Activated naive CD8-positive, alpha-beta T cell treated with anti-CD3 and anti-CD28 coated beads, Interleukin-2, amount 10 ng/mL, durations not matched to agents 7 days and 5 days (primary cell): ENCODE measurements at regions not wholly inside any gene's neighbourhood (a gene's known extent, or its start where the extent isn't known, plus 50 kb on each side); places are given as distances from the start of the nearest gene placed in this dataset.
A peak's percentile ranks its signal among the peaks of the same experiment; 100 is the strongest.
"Not testable (repeated sequence)": the region's sequence is repeated elsewhere in the genome, so short reads cannot be mapped to it uniquely, and the experiment has no call there.

Source experiments
- ATAC-seq: fragments of 150-1000 bp; cut with Tn5 transposase; one replicate; pipeline ENCODE4 v1.10.0; 2021; ENCODE audit warnings: low read depth, moderate library complexity
- POLR2A ChIA-PET: fragments of 350-600 bp; sonication (Branson Sonifier 250); formaldehyde crosslinking; loops from one replicate; lab custom pipeline; 2021; ENCODE audit warnings: antibody characterized with exemption; lab: Charles Lee
- DNase-seq: peaks from one replicate; pipeline ENCODE4 v3.0.0; 2021
- H3K27ac Mint-ChIP-seq: one replicate; pipeline ENCODE4 v1.8.0; 2022; ENCODE audit warnings: mild to moderate bottlenecking, mixed read lengths
- H3K27me3 Mint-ChIP-seq: one replicate; pipeline ENCODE4 v1.8.0; 2022; ENCODE audit warnings: mild to moderate bottlenecking, moderate library complexity, mixed read lengths
- H3K36me3 Mint-ChIP-seq: one replicate; pipeline ENCODE4 v1.8.0; 2021; ENCODE audit warnings: mild to moderate bottlenecking, mixed read lengths
- H3K4me1 Mint-ChIP-seq: one replicate; pipeline ENCODE4 v1.8.0; 2021; ENCODE audit warnings: mixed read lengths
- H3K4me3 Mint-ChIP-seq: one replicate; pipeline ENCODE4 v1.8.0; 2022; ENCODE audit warnings: mild to moderate bottlenecking, moderate library complexity, mixed read lengths
- H3K9me3 Mint-ChIP-seq: one replicate; pipeline ENCODE4 v1.8.0; 2021; ENCODE audit warnings: mixed read lengths

DNA sequence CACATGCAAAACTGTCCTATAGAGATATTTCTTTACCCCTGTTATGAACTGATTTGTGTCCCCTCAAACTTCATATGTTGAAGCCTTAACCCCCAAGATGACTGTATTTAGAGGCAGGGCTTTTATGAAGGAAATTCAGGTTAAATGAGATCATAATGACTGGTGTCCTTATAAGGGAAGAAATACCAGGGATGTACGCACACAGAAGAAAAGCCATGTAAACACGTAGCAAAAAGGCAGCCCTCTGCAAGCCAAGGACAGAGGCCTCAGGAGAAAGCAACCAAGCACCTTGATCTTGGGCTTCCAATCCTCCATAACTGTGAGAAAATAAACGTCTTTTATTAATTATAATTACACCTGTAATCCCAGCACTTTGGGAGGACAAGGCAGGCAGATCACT lies 101.3 kb upstream of the NDUFV2 start:
- Mint-ChIP-seq H3K4me1 (no peaks in the 10 kb centered on the region), H3K4me3 (no peak overlapping the region), H3K36me3 (no peaks in the 10 kb centered on the region), H3K27ac (no peak overlapping the region), H3K9me3 (peaks cover 2% of the 10 kb centered on the region), H3K27me3 (peaks cover 41% of the 10 kb centered on the region)
- DNase-seq: no peak
- POLR2A ChIA-PET: no interaction called here
- ATAC-seq: no peak

DNA sequence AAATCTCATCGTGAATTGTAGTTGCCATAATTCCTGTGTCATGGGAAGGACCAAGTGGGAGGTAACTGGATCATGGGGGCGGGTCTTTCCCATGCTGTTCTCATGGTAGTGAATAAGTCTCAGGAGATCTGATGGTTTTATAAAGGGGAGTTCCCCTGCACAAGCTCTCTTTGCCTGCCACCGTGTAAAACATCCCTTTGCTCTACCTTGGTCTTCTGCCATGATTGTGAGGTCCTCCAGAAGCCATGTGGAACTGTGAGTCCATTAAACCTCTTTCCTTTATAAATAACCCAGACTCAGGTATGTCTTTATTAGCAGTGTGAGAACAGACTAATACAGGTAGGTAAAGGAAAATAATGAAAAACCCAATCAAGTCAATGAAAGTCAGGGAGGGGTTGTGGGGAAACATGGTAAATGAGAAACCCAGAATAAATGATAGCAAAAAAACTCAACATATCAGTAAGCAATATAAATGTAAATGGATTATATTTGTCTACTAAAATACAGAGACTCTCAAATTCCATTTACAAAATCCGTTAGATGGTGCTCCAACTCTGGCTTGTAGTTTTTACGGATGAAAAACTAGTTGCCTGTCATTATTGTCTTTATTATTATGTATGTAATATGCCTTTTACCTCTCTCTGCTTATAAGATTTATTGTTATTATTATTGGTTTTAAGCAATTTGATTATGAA lies 98.9 kb upstream of the NDUFV2 start:
- POLR2A ChIA-PET: no interaction called here
- Mint-ChIP-seq H3K4me1 (no peaks in the 10 kb centered on the region), H3K4me3 (no peak overlapping the region), H3K36me3 (no peaks in the 10 kb centered on the region), H3K9me3 (peaks cover 2% of the 10 kb centered on the region), H3K27ac (no peak overlapping the region), H3K27me3 (peaks cover 39% of the 10 kb centered on the region)
- ATAC-seq (no peak), DNase-seq (no peak)

DNA sequence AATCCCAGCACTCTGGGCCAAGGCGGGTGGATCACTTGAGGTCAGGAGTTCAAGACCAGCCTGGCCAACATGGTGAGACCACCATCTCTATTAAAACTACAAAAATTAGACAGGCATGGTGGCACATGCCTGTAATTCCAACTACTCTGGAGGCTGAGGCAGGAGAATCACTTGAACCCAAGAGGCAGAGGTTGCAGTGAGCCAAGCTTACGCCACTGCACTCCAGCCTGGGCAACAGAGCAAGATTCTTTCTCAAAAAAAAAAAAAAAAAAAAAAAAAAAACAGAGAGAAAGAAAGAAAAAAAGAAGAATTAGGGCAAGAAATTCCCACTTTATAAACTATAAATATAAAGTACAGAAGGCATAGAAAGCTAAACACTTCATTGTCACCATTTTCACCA lies 98.2 kb upstream of the NDUFV2 start:
- H3K36me3 Mint-ChIP-seq, DNase-seq, H3K9me3 Mint-ChIP-seq, H3K4me3 Mint-ChIP-seq, POLR2A ChIA-PET, H3K4me1 Mint-ChIP-seq, ATAC-seq, H3K27ac Mint-ChIP-seq: not testable (repeated sequence)
- H3K27me3 Mint-ChIP-seq: peaks cover 38% of the 10 kb centered on the region

DNA sequence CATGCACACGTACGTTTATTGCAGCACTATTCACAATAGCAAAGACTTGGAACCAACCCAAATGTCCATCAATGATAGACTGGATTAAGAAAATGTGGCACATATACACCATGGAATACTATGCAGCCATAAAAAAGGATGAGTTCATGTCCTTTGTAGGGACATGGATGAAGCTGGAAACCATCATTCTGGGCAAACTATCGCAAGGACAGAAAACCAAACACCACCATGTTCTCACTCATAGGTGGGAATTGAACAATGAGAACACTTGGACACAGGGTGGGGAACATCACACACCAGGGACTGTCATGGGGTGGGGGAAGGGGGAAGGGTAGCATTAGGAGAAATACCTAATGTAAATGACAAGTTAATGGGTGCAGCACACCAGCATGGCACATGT lies 94.8 kb upstream of the NDUFV2 start:
- H3K4me1 Mint-ChIP-seq, H3K36me3 Mint-ChIP-seq, H3K4me3 Mint-ChIP-seq, POLR2A ChIA-PET, ATAC-seq, H3K9me3 Mint-ChIP-seq, H3K27ac Mint-ChIP-seq, DNase-seq: not testable (repeated sequence)
- H3K27me3 Mint-ChIP-seq: peaks cover 27% of the 10 kb centered on the region

DNA sequence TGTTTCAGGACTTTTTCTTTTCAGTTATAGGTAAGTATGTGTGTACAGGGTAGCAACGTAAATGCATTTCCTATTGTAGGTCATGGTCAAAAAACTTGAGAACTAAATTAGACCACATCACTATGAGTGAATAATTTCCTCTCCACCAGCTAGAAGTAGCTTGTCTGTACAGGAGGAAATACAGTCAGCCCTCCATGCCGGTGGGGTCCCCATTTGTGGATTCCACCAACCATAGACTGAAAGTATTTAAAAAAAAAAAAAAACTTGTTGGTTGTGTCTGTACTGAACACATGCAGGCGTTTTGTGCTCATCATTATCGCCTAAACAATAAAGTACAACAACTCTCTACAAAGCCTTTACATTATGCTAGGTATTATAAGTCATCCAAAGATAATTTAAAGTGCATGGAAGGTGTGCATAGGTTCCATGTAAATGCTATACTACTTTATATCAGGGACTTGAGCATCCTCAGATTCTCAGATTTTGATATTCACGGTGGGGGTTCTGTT lies 94.2 kb upstream of the NDUFV2 start:
- H3K4me1 Mint-ChIP-seq: no peaks in the 10 kb centered on the region
- H3K4me3 Mint-ChIP-seq: no peak overlapping the region
- DNase-seq: no peak
- POLR2A ChIA-PET: no interaction called here
- no peak overlapping the region for H3K27ac Mint-ChIP-seq
- peaks cover 22% of the 10 kb centered on the region for H3K27me3 Mint-ChIP-seq
- H3K9me3 Mint-ChIP-seq: peaks cover 2% of the 10 kb centered on the region
- no peak for ATAC-seq
- no peaks in the 10 kb centered on the region for H3K36me3 Mint-ChIP-seq

DNA sequence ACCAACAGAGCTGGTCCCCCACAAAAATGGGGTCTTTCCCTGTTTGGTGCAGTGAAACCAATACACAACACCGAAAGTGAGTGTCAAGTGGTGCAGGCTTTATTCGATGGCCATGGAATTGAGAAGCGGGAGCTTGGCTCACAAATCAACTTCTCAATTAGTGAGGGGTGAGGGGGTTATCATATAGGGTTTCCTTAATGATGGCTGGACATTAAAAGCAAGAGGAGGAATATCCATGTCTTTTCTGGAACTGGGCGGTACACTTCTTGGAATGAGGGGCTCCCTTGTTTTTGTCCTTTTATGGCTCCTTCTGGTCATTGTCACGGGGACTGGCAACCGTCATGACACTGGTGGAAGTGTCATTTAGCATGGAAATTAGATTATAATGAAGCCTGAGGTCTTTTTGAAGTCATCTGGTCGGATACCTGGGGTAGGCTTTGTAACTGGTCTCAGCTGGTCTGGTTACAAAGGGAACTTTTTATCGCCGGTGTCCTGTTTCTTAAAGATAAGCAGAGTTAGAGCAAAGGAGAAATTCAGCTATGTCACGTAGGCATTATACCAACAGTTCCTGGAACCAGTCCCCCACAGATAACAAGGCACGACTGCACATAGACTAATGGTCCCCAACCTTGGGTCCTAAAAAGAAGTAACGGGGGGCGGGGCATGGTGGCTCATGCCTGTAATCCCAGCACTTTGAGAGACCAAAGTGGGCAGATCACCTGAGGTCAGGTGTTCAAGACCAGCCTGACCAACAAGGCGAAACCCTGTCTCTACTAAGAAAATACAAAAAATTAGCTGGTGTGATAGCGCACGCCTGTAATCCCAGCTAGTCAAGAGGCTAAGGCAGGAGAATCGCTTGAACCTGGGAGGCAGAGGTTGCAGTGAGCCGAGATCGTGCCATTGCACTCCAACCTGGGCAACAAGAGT lies 93.5 kb upstream of the NDUFV2 start:
- no peaks in the 10 kb centered on the region for H3K4me1 Mint-ChIP-seq
- no peak overlapping the region for H3K27ac Mint-ChIP-seq
- H3K27me3 Mint-ChIP-seq: peaks cover 22% of the 10 kb centered on the region

DNA sequence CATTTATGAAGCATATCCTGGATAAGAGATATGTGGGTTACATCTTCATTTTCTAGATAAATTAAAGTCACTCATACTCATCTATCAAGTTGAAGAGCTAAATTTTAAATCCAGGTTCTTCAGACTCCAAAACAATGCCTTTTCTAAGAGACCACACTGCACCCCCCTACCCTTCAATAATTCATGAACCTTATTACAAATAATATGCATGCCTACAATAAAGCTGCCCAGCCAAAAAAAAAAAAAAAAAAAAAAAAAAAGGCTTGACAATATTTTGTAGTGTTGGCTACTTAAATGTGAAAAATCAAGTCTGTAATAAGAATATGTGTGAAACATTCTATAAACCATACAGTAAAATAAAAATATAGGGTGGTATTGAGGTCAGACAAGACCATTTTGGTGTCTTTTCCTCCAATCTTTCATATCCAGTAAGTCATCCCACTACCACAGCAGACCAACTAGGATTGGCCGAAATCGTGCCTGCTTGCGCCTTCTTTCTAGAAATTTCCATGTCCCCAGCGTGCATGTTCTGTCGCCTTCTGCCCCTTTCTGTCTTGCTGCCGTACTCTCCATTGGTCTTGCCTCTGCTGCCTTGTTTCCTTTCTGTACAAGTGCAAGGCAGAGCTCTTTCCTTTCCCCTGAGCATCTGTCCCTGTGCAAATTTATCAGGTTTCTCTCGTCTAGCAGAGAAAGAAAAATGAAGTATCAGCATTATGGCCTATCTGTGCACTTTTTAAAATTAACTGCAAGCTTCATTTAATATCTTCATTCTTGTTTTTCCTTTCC lies 92.6 kb upstream of the NDUFV2 start:
- peaks cover 22% of the 10 kb centered on the region for H3K27me3 Mint-ChIP-seq
- no peaks in the 10 kb centered on the region for H3K36me3 Mint-ChIP-seq
- H3K27ac Mint-ChIP-seq: no peak overlapping the region
- H3K4me3 Mint-ChIP-seq: no peak overlapping the region
- no peaks in the 10 kb centered on the region for H3K4me1 Mint-ChIP-seq
- POLR2A ChIA-PET: no interaction called here
- no peak for DNase-seq
- ATAC-seq: no peak
- H3K9me3 Mint-ChIP-seq: no peaks in the 10 kb centered on the region

More for the DNA sequence above, 93.5 kb upstream of the NDUFV2 start:
- H3K36me3 Mint-ChIP-seq: no peaks in the 10 kb centered on the region
- POLR2A ChIA-PET: no interaction called here
- no peak for DNase-seq
- H3K9me3 Mint-ChIP-seq: no peaks in the 10 kb centered on the region
- no peak overlapping the region for H3K4me3 Mint-ChIP-seq
- no peak for ATAC-seq

DNA sequence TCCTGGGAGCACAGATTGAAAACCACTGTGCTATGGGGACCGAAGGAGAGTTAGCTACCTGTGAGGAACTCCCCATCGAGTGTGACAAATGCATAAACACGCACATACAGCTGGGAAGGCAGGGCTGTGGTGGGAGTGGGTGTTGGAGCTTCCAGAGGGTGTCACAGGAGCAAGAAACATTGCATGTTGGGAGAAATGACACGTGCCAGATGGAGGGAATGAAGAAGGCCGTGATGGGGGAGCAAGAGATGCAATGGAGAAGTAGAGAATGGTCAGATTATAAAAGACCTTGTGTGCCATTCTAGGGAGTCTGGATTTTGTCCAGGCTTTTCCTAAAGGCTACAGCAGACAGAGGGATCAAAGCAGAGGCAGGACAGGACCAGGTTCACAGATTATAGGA lies 91.1 kb upstream of the NDUFV2 start:
- Mint-ChIP-seq H3K9me3 (no peaks in the 10 kb centered on the region), H3K27ac (no peak overlapping the region), H3K36me3 (no peaks in the 10 kb centered on the region), H3K4me1 (no peaks in the 10 kb centered on the region), H3K27me3 (peaks cover 14% of the 10 kb centered on the region), H3K4me3 (no peak overlapping the region)
- POLR2A ChIA-PET: no interaction called here
- ATAC-seq: no peak
- DNase-seq: no peak

DNA sequence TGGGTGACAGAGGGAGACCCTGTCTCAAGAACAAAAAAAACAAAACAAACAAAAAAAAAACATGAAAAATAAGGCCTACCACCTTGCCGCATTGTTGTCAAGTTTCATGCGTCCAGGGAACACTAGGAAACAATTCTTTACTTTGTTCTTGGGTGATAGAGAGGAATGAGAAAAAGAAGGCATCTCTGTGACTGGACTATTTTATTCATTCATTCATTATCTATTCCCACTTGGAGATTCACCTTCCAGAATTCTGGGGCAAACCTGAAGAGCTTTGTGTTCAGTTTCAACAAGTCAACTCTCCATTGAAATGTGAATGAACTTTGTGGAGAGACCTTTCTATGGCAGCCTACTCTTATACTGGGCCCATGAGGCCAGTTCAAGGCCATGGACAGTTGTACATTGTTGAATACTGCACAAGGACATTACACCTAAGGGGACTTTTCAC lies 88.5 kb upstream of the NDUFV2 start:
- POLR2A ChIA-PET: no interaction called here
- no peaks in the 10 kb centered on the region for H3K9me3 Mint-ChIP-seq
- no peak overlapping the region for H3K27ac Mint-ChIP-seq

DNA sequence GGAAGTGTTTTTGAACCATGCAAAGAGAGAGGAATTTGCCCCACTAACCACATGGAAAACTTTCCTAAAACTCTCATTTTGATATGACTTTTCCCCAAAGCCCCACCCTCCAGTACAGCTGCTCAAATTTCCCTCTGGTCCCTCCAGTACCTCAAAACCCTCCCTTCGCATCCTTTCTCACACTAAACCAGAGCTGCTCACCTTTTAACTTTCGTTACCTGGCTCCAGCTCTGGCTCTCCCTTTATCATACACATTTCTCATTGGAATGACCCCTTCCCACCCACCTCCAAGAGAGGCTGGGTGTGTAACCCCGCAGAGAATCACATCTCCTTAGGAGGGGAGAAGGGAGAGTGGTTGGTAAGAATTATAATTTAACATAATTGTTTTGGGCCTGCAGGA lies 86.8 kb upstream of the NDUFV2 start:
- POLR2A ChIA-PET: no interaction called here
- ATAC-seq (no peak), DNase-seq (no peak)
- Mint-ChIP-seq H3K27me3 (peaks cover 4% of the 10 kb centered on the region), H3K4me1 (peaks cover 10% of the 10 kb centered on the region), H3K9me3 (no peaks in the 10 kb centered on the region), H3K27ac (no peak overlapping the region), H3K4me3 (no peak overlapping the region), H3K36me3 (no peaks in the 10 kb centered on the region)

More for the DNA sequence above, 88.5 kb upstream of the NDUFV2 start:
- DNase-seq (no peak), ATAC-seq (no peak)
- peaks cover 8% of the 10 kb centered on the region for H3K27me3 Mint-ChIP-seq
- H3K4me3 Mint-ChIP-seq: no peak overlapping the region
- no peaks in the 10 kb centered on the region for H3K36me3 Mint-ChIP-seq
- peaks cover 10% of the 10 kb centered on the region for H3K4me1 Mint-ChIP-seq

DNA sequence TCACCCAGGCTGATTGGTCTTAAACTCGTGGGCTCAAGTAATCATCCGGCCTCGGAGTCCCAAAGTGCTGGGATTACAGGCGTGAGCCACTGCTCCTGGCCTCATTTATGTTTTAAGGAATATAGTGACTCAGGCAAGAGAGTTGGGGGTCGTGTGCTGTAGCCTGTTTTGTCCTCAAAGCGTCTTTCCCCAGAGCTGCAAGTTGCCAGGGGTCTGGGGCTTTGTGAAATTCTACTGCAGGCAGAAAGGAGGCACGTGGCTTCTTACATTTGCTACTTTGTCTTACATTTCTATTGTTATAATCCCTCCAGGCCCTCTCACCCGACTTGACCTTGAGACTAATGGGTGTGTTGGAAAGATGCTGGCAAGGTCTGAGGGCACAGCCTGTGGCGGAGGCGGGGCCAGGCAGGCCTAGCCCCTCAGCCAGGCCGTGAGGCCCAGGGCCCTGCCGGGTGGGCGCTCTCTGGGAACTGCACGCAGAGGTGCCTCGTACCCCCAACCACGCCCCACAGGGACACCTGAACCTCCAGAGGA lies 85.8 kb upstream of the NDUFV2 start:
- no peaks in the 10 kb centered on the region for H3K9me3 Mint-ChIP-seq
- DNase-seq: no peak
- peak overlapping the region; percentile 76 for H3K4me3 Mint-ChIP-seq
- H3K36me3 Mint-ChIP-seq: no peaks in the 10 kb centered on the region
- POLR2A ChIA-PET: no interaction called here
- no peak overlapping the region for H3K27ac Mint-ChIP-seq
- no peaks in the 10 kb centered on the region for H3K27me3 Mint-ChIP-seq
- ATAC-seq: no peak
- H3K4me1 Mint-ChIP-seq: peaks cover 10% of the 10 kb centered on the region

DNA sequence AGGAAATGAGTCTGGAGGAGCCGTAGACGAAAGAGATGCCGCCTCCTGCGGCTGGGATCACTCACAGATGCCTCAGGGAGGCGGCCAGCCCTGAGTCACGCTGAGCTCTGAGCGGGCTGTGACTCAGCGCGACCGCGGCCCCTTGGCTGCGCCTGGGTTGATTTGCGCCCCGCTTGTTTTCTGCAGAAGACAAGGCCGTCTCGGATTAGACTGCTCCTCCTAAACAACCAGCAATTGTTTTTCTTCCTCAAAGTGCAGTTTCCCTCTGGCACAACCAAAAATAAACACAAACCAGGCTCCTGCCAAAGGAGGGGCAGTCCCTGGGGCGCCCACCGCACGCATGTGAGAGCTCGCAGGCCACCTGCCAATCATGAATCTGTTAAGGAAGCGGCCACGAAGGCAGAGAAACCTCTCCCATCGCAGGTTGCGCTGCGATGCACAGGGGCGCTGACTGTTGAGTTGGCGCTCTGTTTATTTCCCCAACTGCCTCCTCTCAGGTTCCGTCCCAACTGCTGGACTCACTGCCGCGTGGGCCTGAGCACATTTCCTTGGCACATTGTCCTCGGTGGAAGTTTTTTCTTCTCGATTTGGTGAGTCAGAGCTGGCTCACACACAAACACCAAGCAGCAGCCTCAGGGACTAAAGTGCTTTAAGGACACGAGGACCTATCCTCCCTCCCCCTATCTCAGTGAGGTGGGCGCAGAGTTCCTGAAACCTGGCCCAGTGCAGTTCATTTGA lies 85.2 kb upstream of the NDUFV2 start:
- Mint-ChIP-seq H3K9me3 (no peaks in the 10 kb centered on the region), H3K27me3 (no peaks in the 10 kb centered on the region), H3K4me3 (peak overlapping the region; percentile 76), H3K4me1 (peaks cover 10% of the 10 kb centered on the region), H3K36me3 (no peaks in the 10 kb centered on the region), H3K27ac (peak overlapping the region; percentile 28)
- ATAC-seq: peak; percentile 94
- POLR2A ChIA-PET: no interaction called here
- peak; percentile 68 for DNase-seq
